ENCODE measurements at regions not wholly inside any gene's neighbourhood (a gene's known extent, or its start where the extent isn't known, plus 50 kb on each side); places are given as distances from the start of the nearest gene placed in this dataset.

- Histone ChIP-seq H3K4me3 (ENCODE audit: low read depth, low read length, poor library complexity, severe bottlenecking) (no peak overlapping the region), H3K4me2 (ENCODE audit: low read length) (no peak overlapping the region), H3K79me2 (ENCODE audit: insufficient read depth, low read length) (no peaks in the 10 kb centered on the region), H3K27me3 (ENCODE audit: insufficient read depth, low read length) (no peaks in the 10 kb centered on the region), H3F3A (ENCODE audit: insufficient read depth, low read length) (no peaks in the 10 kb centered on the region), H3K9ac (ENCODE audit: low read length) (no peak overlapping the region), H2AFZ (ENCODE audit: low read length) (no peak overlapping the region), H3K9me3 (ENCODE audit: low read length) (no peaks in the 10 kb centered on the region), H3K36me3 (ENCODE audit: insufficient read depth, low read length) (no peaks in the 10 kb centered on the region), H4K20me1 (ENCODE audit: insufficient read depth, low read length) (no peaks in the 10 kb centered on the region), H3K9me2 (ENCODE audit: low read depth, low read length) (no peaks in the 10 kb centered on the region), H3K27ac (ENCODE audit: low read depth, low read length, poor library complexity, severe bottlenecking) (no peak overlapping the region), H3K4me1 (ENCODE audit: insufficient read depth, low read length, severe bottlenecking) (no peaks in the 10 kb centered on the region)
- no peak for TF ChIP-seq EZH2 (IDR thresholded peaks at IDR 0.05; ENCODE audit: borderline replicate concordance, low read length)
- TF ChIP-seq, protein P1, sequence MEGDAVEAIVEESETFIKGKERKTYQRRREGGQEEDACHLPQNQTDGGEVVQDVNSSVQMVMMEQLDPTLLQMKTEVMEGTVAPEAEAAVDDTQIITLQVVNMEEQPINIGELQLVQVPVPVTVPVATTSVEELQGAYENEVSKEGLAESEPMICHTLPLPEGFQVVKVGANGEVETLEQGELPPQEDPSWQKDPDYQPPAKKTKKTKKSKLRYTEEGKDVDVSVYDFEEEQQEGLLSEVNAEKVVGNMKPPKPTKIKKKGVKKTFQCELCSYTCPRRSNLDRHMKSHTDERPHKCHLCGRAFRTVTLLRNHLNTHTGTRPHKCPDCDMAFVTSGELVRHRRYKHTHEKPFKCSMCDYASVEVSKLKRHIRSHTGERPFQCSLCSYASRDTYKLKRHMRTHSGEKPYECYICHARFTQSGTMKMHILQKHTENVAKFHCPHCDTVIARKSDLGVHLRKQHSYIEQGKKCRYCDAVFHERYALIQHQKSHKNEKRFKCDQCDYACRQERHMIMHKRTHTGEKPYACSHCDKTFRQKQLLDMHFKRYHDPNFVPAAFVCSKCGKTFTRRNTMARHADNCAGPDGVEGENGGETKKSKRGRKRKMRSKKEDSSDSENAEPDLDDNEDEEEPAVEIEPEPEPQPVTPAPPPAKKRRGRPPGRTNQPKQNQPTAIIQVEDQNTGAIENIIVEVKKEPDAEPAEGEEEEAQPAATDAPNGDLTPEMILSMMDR (IDR thresholded peaks at IDR 0.05; ENCODE audit: low read length), result no peak
Observed at GRCh38 chr12:127358888-127359287, 908.1 kb upstream of the TMEM132C start.

- Histone ChIP-seq H3K9me2 (ENCODE audit: low read depth, low read length) (no peaks in the 10 kb centered on the region), H4K20me1 (ENCODE audit: insufficient read depth, low read length) (no peaks in the 10 kb centered on the region), H3K4me3 (ENCODE audit: low read depth, low read length, poor library complexity, severe bottlenecking) (no peak overlapping the region), H3K36me3 (ENCODE audit: insufficient read depth, low read length) (no peaks in the 10 kb centered on the region), H3K9me3 (ENCODE audit: low read length) (no peaks in the 10 kb centered on the region), H3K4me1 (ENCODE audit: insufficient read depth, low read length, severe bottlenecking) (no peaks in the 10 kb centered on the region), H3K9ac (ENCODE audit: low read length) (no peak overlapping the region), H3K27ac (ENCODE audit: low read depth, low read length, poor library complexity, severe bottlenecking) (no peak overlapping the region), H3F3A (ENCODE audit: insufficient read depth, low read length) (no peaks in the 10 kb centered on the region), H3K79me2 (ENCODE audit: insufficient read depth, low read length) (no peaks in the 10 kb centered on the region), H3K4me2 (ENCODE audit: low read length) (no peak overlapping the region), H3K27me3 (ENCODE audit: insufficient read depth, low read length) (no peaks in the 10 kb centered on the region), H2AFZ (ENCODE audit: low read length) (no peak overlapping the region)
- TF ChIP-seq, protein P1 (IDR thresholded peaks at IDR 0.05; ENCODE audit: low read length), result no peak
Observed at GRCh38 chr12:127360580-127360979, 906.4 kb upstream of the TMEM132C start.

GRCh38 chr12:127362121-127362520 is 904.8 kb upstream of the TMEM132C start:
- Histone ChIP-seq H2AFZ (ENCODE audit: low read length) (no peak overlapping the region), H3K36me3 (ENCODE audit: insufficient read depth, low read length) (no peaks in the 10 kb centered on the region), H3K4me3 (ENCODE audit: low read depth, low read length, poor library complexity, severe bottlenecking) (no peak overlapping the region), H3K9me2 (ENCODE audit: low read depth, low read length) (no peaks in the 10 kb centered on the region), H3K27ac (ENCODE audit: low read depth, low read length, poor library complexity, severe bottlenecking) (no peak overlapping the region), H4K20me1 (ENCODE audit: insufficient read depth, low read length) (no peaks in the 10 kb centered on the region), H3K4me2 (ENCODE audit: low read length) (no peak overlapping the region), H3K9ac (ENCODE audit: low read length) (no peak overlapping the region), H3K9me3 (ENCODE audit: low read length) (no peaks in the 10 kb centered on the region), H3K27me3 (ENCODE audit: insufficient read depth, low read length) (no peaks in the 10 kb centered on the region), H3K4me1 (ENCODE audit: insufficient read depth, low read length, severe bottlenecking) (no peaks in the 10 kb centered on the region), H3F3A (ENCODE audit: insufficient read depth, low read length) (no peaks in the 10 kb centered on the region), H3K79me2 (ENCODE audit: insufficient read depth, low read length) (no peaks in the 10 kb centered on the region)
- TF ChIP-seq EZH2 (IDR thresholded peaks at IDR 0.05; ENCODE audit: borderline replicate concordance, low read length), result no peak
- TF ChIP-seq, protein P1 (IDR thresholded peaks at IDR 0.05; ENCODE audit: low read length), result no peak
